LHCN-M2 (cell line): ENCODE measurements at regions not wholly inside any gene's neighbourhood (a gene's known extent, or its start where the extent isn't known, plus 50 kb on each side); places are given as distances from the start of the nearest gene placed in this dataset.

Experiments used
- DNase-seq: peaks from one replicate; pipeline ENCODE4 v3.0.0-alpha.2; 2012; ENCODE audit warnings: low read depth

GRCh38 chr11:11756718-11757117, 85.1 kb upstream of the USP47 start:
- no peak for DNase-seq

DNA sequence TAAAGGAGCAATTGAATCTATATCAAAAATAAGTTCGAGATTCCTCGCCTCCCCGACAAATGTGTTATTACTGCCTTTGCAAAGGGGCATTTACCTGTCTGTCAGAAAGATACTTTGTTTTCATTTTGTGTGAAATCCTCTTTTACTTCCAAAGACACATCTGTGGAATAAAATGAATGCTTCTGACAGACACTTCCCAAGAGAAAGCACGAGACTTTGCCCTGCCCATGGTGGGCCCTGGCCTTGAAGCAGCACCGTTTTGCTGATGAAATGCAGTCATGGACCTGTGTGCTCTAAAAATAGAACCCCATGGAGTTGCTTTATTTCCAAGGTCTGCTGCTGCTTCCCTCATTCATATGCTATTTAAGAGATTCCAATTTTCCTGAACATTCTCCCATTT, 85.9 kb upstream of the USP47 start:
- no peak for DNase-seq

GRCh38 chr11:11752679-11753078, 89.1 kb upstream of the USP47 start:
- no peak for DNase-seq

DNA sequence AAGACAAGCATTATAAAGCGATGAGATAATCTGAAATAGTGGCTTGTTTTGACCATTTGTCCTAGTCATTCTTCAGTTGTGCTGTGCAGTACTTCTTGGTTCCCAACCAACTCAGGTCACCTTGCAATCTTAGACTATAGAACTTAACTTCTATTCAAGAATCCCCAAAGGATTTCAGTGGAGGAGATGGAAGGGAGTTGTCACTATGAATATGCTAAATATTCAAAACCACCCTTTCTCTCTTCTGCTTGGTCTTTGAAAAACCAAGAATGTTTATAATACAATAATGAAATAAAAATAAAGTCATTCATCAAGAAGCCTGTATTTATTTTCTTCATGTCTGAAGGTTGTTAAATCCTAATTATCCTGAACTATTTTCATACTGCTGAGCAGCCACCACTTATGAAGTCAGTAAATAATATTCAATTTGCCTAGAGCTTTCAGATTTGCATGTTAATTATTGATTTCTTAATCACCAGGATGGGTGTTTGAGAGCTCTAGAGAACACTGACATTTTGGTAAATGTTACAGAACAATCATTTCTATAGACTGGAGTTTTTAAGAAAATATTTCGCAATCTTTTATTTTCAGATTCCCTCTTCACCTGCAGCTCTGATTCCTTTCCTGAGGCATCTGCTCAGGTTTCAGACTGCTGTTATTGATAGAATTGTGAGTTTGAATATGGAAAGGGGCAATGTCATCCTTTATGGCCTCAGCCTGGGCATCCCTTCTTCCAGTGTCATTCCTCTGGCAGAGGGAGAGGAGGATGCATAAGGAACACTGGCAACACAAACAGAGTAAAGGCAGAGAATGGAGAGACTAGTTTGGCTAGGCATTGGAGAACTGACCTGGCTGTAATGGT, 91.5 kb upstream of the USP47 start:
- no peak for DNase-seq

- peak; percentile 63 for DNase-seq
Observed at GRCh38 chr11:11748706-11749365, 92.9 kb upstream of the USP47 start.

GRCh38 chr11:11747570-11747969, 94.2 kb upstream of the USP47 start:
- DNase-seq, result no peak

GRCh38 chr11:11746449-11746848, 95.3 kb upstream of the USP47 start:
- DNase-seq, result no peak

- no peak for DNase-seq
Observed at GRCh38 chr11:11743216-11743615, 98.6 kb upstream of the USP47 start.

- DNase-seq, result no peak
Observed at GRCh38 chr11:11742486-11742885, 99.3 kb upstream of the USP47 start.

GRCh38 chr11:11740836-11741235, 100.9 kb upstream of the USP47 start:
- no peak for DNase-seq

- DNase-seq, result no peak
Observed at GRCh38 chr11:11740073-11740702, 101.6 kb upstream of the USP47 start.

DNA sequence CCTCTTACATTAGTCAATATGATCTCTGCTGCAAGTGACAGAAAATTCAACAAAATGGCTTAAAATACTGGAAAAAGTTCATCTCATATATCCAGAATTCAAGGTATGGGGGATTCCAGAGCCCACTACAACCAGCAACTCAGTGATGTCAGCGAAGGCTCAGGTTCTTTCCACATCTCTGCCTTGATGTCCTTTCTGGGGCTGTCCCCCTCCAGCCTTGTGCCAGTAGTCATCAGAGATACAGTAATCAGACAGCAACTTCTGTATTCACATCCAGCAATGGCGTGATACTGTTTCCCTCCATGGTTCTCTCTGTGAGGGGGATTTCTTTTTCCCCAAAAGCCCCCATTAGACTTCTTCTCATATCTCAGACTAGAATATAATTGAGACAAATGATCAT, 103.4 kb upstream of the USP47 start:
- DNase-seq, result no peak

DNA sequence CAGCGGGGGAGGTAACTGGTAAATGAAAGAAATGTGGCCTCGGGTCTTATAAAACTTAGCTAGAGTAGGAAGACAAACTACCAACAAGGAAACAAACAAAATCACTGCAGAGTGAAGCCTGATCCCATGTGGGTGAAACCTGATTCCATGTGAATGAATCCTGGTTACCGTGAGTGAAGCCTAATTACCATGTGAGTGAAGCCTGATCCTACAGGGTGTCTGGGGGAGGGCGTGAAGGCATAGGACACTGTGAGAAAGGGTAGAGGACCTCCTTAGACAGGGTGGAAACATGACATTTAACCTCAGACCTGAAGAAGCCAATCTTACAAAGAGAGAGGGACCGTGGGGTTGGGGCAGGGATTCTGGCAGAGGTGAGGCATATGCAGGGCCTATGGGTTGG, 106.2 kb upstream of the USP47 start:
- DNase-seq, result no peak

GRCh38 chr11:11733246-11733747, 108.5 kb upstream of the USP47 start:
- no peak for DNase-seq

DNA sequence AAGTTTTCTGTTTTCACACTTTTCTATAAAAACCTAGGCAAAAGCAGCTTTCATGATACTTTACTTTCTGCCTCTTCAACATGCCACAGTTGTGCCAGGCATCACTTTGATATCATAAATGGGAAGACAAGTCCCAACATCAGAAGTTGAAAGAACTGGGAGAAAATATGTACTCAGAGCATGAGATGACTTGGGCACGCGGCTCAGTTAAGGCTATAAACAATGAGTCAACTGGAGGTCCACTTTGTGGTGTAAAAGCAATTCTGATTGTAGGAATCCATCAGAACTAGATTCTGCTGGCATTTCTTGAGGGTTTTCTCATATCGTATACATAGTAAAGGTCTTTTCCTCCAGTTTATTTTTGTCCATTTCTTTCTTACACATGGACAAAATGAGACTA, 109.7 kb upstream of the USP47 start:
- peak; percentile 27 for DNase-seq

- peak; percentile 72 for DNase-seq
Observed at GRCh38 chr11:11731311-11732083, 109.7 kb upstream of the GALNT18 start.

- no peak for DNase-seq
Observed at GRCh38 chr11:11728386-11728785, 106.6 kb upstream of the GALNT18 start.

GRCh38 chr11:11725438-11725837, 103.6 kb upstream of the GALNT18 start:
- no peak for DNase-seq

- DNase-seq, result no peak
Observed at GRCh38 chr11:11724994-11725393, 103.2 kb upstream of the GALNT18 start.

- DNase-seq, result no peak
Observed at GRCh38 chr11:11722861-11723260, 101.1 kb upstream of the GALNT18 start.

- DNase-seq, result no peak
Observed at GRCh38 chr11:11722246-11722645, 100.4 kb upstream of the GALNT18 start.

- DNase-seq, result no peak
Observed at GRCh38 chr11:11718511-11718910, 96.7 kb upstream of the GALNT18 start.
